HG02642 (cell line): ENCODE measurements at regions not wholly inside any gene's neighbourhood (a gene's known extent, or its start where the extent isn't known, plus 50 kb on each side); places are given as distances from the start of the nearest gene placed in this dataset.
"Not testable (repeated sequence)": the region's sequence is repeated elsewhere in the genome, so short reads cannot be mapped to it uniquely, and the experiment has no call there.

ENCODE experiments used
- ATAC-seq: cut with Tn5 transposase; IDR thresholded peaks from one replicate; pipeline ENCODE4 v1.9.1; 2021; ENCODE audit warnings: mild to moderate bottlenecking; ENCODE audit not compliant: unreplicated experiment, poor library complexity

- no peak for ATAC-seq
These were observed 178.1 kb upstream of the CCL2 start for GRCh38 chr17:34076743-34077631.

- ATAC-seq: no peak
These were observed 173.8 kb upstream of the CCL2 start for GRCh38 chr17:34081269-34081668.

DNA sequence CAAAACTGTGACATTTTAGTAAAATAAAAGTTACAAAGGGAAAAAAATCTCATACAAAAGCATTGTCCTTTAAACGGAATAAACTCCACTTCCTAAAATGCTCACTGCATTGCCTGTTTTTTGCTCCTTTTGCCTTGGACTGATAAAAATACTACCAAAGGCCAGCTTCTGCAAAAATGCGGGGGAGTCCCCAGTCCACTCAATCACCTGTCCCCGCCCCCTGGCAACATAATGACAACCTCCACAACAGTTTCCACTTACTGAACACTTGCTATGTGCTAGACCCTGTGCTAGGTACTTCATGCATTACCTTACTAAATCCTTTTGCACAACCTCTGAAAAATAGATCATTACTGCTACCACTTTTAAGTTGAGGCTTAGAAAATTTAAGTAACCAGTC, 172.7 kb upstream of the CCL2 start:
- no peak for ATAC-seq

- ATAC-seq: not testable (repeated sequence)
These were observed 166.0 kb upstream of the CCL2 start for GRCh38 chr17:34089042-34089441.

DNA sequence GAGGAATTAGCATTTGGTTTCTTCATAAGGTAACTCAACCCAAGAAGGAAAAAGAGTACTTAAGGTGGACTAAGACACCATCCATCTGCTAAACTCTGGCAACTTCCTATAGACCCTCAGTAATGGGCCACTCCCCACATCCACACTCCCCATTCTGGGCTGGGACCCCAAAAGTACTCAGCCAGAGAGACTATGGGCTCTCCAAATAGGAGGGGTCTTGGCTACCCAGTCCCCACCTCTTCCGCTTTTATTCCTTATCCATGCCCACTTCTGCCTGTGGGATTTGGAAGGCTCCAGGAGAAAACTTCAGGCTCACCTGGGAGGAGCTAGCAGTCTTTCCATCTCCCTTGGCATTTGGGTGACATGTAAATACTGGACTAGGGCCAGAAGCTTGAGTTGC, 164.5 kb upstream of the CCL2 start:
- ATAC-seq: no peak

DNA sequence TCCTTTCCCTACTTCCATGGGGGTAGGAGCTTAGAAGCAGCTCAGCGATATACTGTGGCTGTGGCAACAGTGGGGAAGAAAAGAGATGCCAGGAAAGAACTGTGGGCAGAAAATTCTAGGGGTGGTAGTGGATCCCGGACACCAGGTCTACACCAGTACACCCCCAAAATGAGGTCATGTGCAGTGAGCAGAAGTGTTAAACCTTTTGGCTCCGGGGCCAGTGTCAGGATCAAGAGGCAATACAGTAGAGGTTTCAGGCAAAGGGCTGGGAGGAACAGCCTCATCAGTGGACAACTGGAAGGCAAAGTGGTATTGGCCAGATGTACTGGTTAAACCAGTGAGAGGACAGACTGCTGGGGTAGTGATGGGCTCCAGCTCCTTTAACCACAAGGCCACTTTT, 163.1 kb upstream of the CCL2 start:
- ATAC-seq: no peak

DNA sequence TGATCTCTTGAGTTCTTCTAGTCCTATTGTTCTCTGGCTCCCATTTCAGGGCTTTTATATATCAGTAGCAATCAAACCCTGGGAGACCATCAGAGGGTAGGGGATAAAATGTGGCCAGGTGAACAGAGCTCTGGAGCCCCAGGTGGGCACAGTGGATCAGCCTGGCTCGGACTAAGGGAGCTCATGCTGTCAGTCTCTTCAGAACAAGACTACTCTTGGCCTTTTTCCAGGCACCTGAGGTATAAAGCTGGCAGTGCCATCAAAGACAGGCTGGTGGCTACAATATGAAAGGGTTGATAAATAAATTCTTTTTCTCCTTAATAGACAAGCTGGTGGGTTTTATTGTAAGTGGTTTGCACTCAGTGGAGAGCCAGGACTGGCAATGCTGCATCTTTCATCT, 160.0 kb upstream of the CCL2 start:
- ATAC-seq: no peak

DNA sequence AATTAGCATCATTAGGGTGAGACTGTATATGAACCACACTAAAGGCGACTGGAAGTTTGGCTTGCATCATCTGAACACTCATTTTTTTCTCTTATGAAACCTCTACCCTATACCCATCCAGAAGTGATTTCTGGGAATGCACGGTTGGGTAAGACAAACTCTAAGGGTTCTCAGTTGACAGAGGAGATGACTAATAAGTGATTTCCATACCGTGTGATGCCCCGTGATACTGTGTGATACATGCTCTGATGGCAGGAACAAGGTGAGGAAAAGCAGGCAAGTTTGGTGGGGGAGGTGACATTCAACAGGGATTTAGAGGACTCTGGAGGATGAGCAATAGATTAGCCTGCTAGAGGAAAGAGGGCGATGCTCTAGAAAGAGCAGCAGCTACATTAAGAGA, 156.4 kb upstream of the CCL2 start:
- no peak for ATAC-seq

GRCh38 chr17:34099859-34100515, 155.1 kb upstream of the CCL2 start:
- no peak for ATAC-seq

GRCh38 chr17:34107019-34107418, 148.1 kb upstream of the CCL2 start:
- ATAC-seq: no peak

- no peak for ATAC-seq
These were observed 144.8 kb upstream of the CCL2 start for GRCh38 chr17:34110315-34110714.

GRCh38 chr17:34113089-34113488, 142.0 kb upstream of the CCL2 start:
- no peak for ATAC-seq

DNA sequence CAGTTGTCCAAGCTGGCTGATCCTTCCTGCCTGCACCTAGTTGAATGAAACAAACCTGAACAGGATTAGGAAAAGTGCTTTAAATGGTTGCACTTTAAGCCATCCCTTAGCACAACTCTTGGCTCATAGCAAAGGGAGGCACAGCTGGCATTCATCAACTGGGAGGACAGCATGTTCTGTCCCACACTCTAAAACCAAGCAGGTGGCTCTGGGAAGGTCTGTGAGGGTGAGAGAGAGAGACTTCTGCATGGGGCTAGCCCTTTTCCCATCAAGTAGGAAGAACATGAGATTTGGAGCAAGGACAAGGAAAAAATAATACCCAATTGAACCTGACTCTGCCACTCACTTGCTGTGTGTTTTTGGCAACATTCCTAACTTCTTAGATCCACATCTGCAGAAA, 140.9 kb upstream of the CCL2 start:
- ATAC-seq: no peak

- no peak for ATAC-seq
These were observed 138.8 kb upstream of the CCL2 start for GRCh38 chr17:34116306-34116705.

- no peak for ATAC-seq
These were observed 137.8 kb upstream of the CCL2 start for GRCh38 chr17:34117332-34117731.

DNA sequence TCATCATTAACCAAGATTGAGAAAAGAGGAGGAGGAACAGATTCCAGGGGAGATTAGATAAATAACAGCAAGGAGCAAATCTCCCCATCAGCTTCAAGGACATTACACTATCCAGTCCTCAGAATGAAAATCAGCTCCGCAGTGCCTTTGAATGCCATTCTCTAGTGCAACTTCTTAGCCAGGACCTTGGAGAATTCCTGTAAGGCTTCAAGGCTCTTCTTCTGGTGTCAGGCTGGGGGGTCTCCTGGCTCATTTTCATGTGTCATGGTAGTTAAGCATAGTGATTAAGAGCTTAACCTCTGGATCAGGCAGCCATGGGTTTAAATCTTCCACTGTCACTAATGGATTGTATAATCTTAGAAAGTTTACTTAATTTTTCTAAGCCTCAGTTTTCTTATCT, 137.3 kb upstream of the CCL2 start:
- ATAC-seq: no peak

GRCh38 chr17:34118564-34118963, 136.5 kb upstream of the CCL2 start:
- no peak for ATAC-seq

DNA sequence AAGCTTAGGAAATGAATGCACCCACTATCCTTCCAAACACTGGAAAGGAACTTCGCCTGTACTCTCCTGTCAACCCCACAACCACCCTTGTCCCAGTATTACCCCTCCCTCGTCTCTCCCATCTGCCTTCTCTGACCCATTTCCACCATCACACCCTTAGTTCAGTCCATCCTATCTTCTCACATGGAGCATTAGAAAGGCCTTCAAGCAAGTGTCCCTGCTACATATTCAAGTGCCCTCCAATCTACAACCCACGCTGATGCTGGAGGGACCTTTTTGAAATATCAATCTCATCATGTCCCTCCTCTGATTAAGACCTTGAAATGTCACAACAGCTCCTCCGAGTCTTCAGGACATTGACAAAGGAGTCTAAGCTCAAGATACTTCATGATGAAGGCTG, 133.8 kb upstream of the CCL2 start:
- no peak for ATAC-seq

DNA sequence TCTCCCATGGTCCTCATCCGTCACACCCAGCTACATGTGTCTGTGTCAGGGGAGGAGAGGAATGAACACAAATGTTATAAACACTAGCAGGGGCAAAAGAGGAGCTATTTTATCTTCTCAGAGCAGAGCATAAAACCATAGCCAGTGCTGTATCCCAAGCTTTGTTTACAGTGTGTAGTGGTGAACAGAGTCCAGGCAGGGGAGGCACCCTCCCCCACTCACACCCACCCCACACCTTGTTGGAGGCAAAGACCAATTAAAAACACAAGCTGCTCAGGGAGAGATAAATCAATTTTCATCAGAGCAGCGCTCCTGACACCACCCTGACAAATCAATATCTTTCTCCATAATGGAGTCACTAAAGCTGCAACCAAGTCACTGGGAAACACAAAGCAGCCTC, 132.6 kb upstream of the CCL2 start:
- ATAC-seq: no peak

DNA sequence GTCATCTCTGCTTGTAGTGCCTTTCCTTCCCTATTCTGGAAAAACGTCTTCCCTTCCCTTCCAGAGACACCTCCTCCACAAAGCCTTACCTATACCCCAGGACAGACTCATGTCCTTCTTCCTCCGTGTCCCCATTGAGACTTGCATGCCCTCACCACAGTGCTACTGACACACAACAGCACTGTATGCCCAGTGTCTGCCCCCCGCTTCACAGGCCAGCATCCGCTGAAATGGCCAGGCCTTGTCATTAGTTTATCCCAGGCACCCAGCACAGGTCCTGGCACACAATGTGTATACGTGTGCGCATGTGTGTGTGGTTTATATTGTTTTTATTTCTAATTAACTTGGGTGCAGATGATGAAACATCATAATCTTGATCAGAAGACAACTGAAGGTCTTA, 130.1 kb upstream of the CCL2 start:
- ATAC-seq: no peak

GRCh38 chr17:34125921-34126320, 129.2 kb upstream of the CCL2 start:
- ATAC-seq: no peak

DNA sequence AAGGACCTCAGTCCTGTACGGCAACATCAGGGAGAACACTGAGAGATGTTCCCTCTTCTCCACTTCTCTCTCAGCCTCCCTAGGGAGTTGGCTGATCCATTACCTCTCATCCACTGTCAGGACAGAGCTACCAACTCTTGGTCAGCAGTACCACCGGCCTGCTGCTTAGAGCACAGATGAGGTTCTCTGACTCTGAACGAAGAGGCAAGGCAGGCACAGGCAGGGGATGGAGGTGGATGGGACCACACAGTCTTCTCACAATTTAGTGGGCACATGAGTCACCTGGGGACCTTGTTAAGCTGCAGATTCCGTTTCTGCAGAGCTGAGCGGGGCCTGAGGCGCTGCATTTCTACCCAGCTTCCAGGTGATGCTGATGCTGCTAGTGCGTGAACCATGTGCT, 128.6 kb upstream of the CCL2 start:
- no peak for ATAC-seq
